OCI-LY7 (cell line): ENCODE measurements at regions not wholly inside any gene's neighbourhood (a gene's known extent, or its start where the extent isn't known, plus 50 kb on each side); places are given as distances from the start of the nearest gene placed in this dataset.

Source experiments
- BruUV-seq: library from RNA; stranded (reverse); fragments of 400-500 nt; replicated peaks from 2 replicates; lab custom pipeline; 2021; lab: Mats Ljungman, UMichigan
- CTCF ChIA-PET: fragments of 300-600 bp; sonication (Branson Sonifier 250); formaldehyde crosslinking; loops from one replicate; lab custom pipeline; 2022; ENCODE audit warnings: antibody characterized with exemption; ENCODE audit not compliant: unreplicated experiment; lab: Charles Lee
- POLR2A ChIA-PET: fragments of 300-600 bp; sonication (Branson Sonifier 250); formaldehyde crosslinking; loops from one replicate; lab custom pipeline; 2022; ENCODE audit warnings: antibody characterized with exemption; lab: Charles Lee
- DNase-seq: peaks from one replicate; pipeline ENCODE4 v3.0.0-alpha.2; 2015; ENCODE audit warnings: low spot score
- H2AFZ ChIP-seq: fragments of 200-600 bp; sonication (generic), shearing (Covaris generic); 2 replicates; pipeline ENCODE4 v1.6.1; 2014; ENCODE audit warnings: mild to moderate bottlenecking, antibody characterized with exemption, low read length, moderate library complexity
- H3K27ac ChIP-seq: fragments of 200-600 bp; sonication (generic); 2 replicates; pipeline ENCODE4 v1.5.1; 2014; ENCODE audit warnings: mixed run types, low read depth, mild to moderate bottlenecking, moderate library complexity, low read length, inconsistent platforms; ENCODE audit not compliant: poor library complexity, severe bottlenecking
- H3K36me3 ChIP-seq: fragments of 200-600 bp; sonication (generic); 2 replicates; pipeline ENCODE4 v1.6.1; 2014; ENCODE audit warnings: mild to moderate bottlenecking, antibody characterized with exemption, low read length, moderate library complexity, mixed read lengths; ENCODE audit not compliant: insufficient read depth
- H3K4me1 ChIP-seq: fragments of 200-600 bp; sonication (generic); 2 replicates; pipeline ENCODE4 v1.5.1; 2014; ENCODE audit warnings: mild to moderate bottlenecking, low read length; ENCODE audit not compliant: insufficient read depth, poor library complexity, severe bottlenecking
- H3K4me2 ChIP-seq: fragments of 200-600 bp; sonication (generic); 2 replicates; pipeline ENCODE4 v1.6.1; 2014; ENCODE audit warnings: mild to moderate bottlenecking, low read length
- H3K4me3 ChIP-seq: fragments of 200-600 bp; sonication (generic); 2 replicates; pipeline ENCODE4 v1.5.1; 2014; ENCODE audit warnings: mild to moderate bottlenecking, low read depth, low read length; ENCODE audit not compliant: poor library complexity, severe bottlenecking
- H3K79me2 ChIP-seq: fragments of 200-600 bp; sonication (generic); 2 replicates; pipeline ENCODE4 v1.6.1; 2016; ENCODE audit warnings: low read depth, mild to moderate bottlenecking, low read length, moderate library complexity, mixed read lengths; ENCODE audit not compliant: insufficient read depth
- H3K9me2 ChIP-seq: fragments of 200-600 bp; sonication (generic); 2 replicates; pipeline ENCODE4 v1.6.1; 2016; ENCODE audit warnings: mild to moderate bottlenecking, low read length, mixed read lengths; ENCODE audit not compliant: insufficient read depth
- H3K9me3 ChIP-seq: fragments of 200-600 bp; sonication (generic); 2 replicates; pipeline ENCODE4 v1.6.1; 2014; ENCODE audit warnings: mild to moderate bottlenecking, mixed run types, low read length, mixed read lengths
- H4K20me1 ChIP-seq: fragments of 200-600 bp; sonication (generic); 2 replicates; pipeline ENCODE4 v1.6.1; 2014; ENCODE audit warnings: mild to moderate bottlenecking, antibody characterized with exemption, low read length, moderate library complexity, mixed read lengths; ENCODE audit not compliant: insufficient read depth
- EZH2phosphoT487 ChIP-seq: fragments of 200-600 bp; sonication (generic); IDR thresholded peaks from 2 replicates; pipeline ENCODE4 v1.6.1; 2018; ENCODE audit warnings: low read depth, borderline replicate concordance, mild to moderate bottlenecking, mixed run types, antibody characterized with exemption, low read length, moderate library complexity, mixed read lengths
- intact Hi-C: fragments of 100-400 bp; cut with micrococcal nuclease; formaldehyde crosslinking; loops from one replicate; pipeline ENCODE4 v1.10.0; 2022; ENCODE audit not compliant: unreplicated experiment
- TF ChIP-seq, protein P1 (sequence below): fragments of 200-600 bp; sonication (generic); conservative IDR thresholded peaks from 2 replicates; pipeline ENCODE4 v1.5.1; 2014; ENCODE audit warnings: mild to moderate bottlenecking, antibody characterized with exemption, low read length, moderate library complexity, mixed read lengths

GRCh38 chr2:225891013-225891412 lies 491.5 kb downstream of the NYAP2 start:
- no peaks in the 10 kb centered on the region for H3K9me3 ChIP-seq
- no peaks in the 10 kb centered on the region for H3K36me3 ChIP-seq
- ChIA-PET CTCF (interaction anchor here (0.6 kb wide), 1 partner anchor 908 kb away, joined by 4 read pairs; the partner anchor contains the start of gene IRS1), POLR2A (interaction anchor here (1.3 to 1.5 kb wide), 2 partner anchors 8 to 9 kb away, joined by 3 to 4 read pairs; no protein-coding TSS in a partner anchor)
- no peak overlapping the region for H3K27ac ChIP-seq
- no peak for DNase-seq
- H3K4me2 ChIP-seq, result no peak overlapping the region
- intact Hi-C loops, result no loop called here
- H3K4me1 ChIP-seq, result no peaks in the 10 kb centered on the region
- TF ChIP-seq, protein P1, sequence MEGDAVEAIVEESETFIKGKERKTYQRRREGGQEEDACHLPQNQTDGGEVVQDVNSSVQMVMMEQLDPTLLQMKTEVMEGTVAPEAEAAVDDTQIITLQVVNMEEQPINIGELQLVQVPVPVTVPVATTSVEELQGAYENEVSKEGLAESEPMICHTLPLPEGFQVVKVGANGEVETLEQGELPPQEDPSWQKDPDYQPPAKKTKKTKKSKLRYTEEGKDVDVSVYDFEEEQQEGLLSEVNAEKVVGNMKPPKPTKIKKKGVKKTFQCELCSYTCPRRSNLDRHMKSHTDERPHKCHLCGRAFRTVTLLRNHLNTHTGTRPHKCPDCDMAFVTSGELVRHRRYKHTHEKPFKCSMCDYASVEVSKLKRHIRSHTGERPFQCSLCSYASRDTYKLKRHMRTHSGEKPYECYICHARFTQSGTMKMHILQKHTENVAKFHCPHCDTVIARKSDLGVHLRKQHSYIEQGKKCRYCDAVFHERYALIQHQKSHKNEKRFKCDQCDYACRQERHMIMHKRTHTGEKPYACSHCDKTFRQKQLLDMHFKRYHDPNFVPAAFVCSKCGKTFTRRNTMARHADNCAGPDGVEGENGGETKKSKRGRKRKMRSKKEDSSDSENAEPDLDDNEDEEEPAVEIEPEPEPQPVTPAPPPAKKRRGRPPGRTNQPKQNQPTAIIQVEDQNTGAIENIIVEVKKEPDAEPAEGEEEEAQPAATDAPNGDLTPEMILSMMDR, result no peak
- no peaks in the 10 kb centered on the region for H3K79me2 ChIP-seq
- H3K9me2 ChIP-seq, result no peaks in the 10 kb centered on the region
- H4K20me1 ChIP-seq, result no peaks in the 10 kb centered on the region
- H3K4me3 ChIP-seq, result no peak overlapping the region
- H2AFZ ChIP-seq, result no peak overlapping the region
- no TSS peak for BruUV-seq

- H3K4me1 ChIP-seq, result no peaks in the 10 kb centered on the region
- peak; percentile 45 for DNase-seq
- ChIA-PET CTCF (no interaction called here), POLR2A (interaction anchor here (0.6 to 1.1 kb wide), 2 partner anchors 13 to 967 kb away, joined by 3 to 5 read pairs; no protein-coding TSS in a partner anchor)
- no peak overlapping the region for H3K4me3 ChIP-seq
- H2AFZ ChIP-seq, result no peak overlapping the region
- BruUV-seq, result no TSS peak
- TF ChIP-seq, protein P1, result peak; percentile 88
- TF ChIP-seq EZH2phosphoT487, result no peak
- H3K79me2 ChIP-seq, result no peaks in the 10 kb centered on the region
- no peaks in the 10 kb centered on the region for H3K9me3 ChIP-seq
- no peaks in the 10 kb centered on the region for H3K9me2 ChIP-seq
- H3K36me3 ChIP-seq, result no peaks in the 10 kb centered on the region
- intact Hi-C loops, result loop anchor here (2.0 to 10.0 kb wide), 3 partner anchors 435 to 1215 kb away; partner anchors contain the start of gene IRS1
- H4K20me1 ChIP-seq, result no peaks in the 10 kb centered on the region
- no peak overlapping the region for H3K4me2 ChIP-seq
- no peak overlapping the region for H3K27ac ChIP-seq
These were observed 489.9 kb downstream of the NYAP2 start for GRCh38 chr2:225889452-225889851.

- Histone ChIP-seq H3K4me1 (no peaks in the 10 kb centered on the region), H3K9me2 (no peaks in the 10 kb centered on the region), H2AFZ (no peak overlapping the region), H4K20me1 (no peaks in the 10 kb centered on the region), H3K4me2 (no peak overlapping the region), H3K9me3 (no peaks in the 10 kb centered on the region), H3K36me3 (no peaks in the 10 kb centered on the region), H3K27ac (no peak overlapping the region), H3K4me3 (no peak overlapping the region), H3K79me2 (no peaks in the 10 kb centered on the region)
- TF ChIP-seq EZH2phosphoT487, result no peak
- TF ChIP-seq, protein P1, result no peak
- BruUV-seq, result no TSS peak
- no peak for DNase-seq
- intact Hi-C loops, result no loop called here
- POLR2A ChIA-PET, result no interaction called here
- CTCF ChIA-PET, result no interaction called here
These were observed 467.6 kb downstream of the NYAP2 start for GRCh38 chr2:225867071-225867470.
